HG03432 (cell line): ENCODE measurements at regions not wholly inside any gene's neighbourhood (a gene's known extent, or its start where the extent isn't known, plus 50 kb on each side); places are given as distances from the start of the nearest gene placed in this dataset.
"Not testable (repeated sequence)": the region's sequence is repeated elsewhere in the genome, so short reads cannot be mapped to it uniquely, and the experiment has no call there.

Experiments
- ATAC-seq: cut with Tn5 transposase; IDR thresholded peaks from one replicate; pipeline ENCODE4 v1.9.1; 2021; ENCODE audit warnings: mild to moderate bottlenecking, moderate library complexity; ENCODE audit not compliant: unreplicated experiment

- peak; percentile 91 for ATAC-seq
Measured at GRCh38 chr2:199216253-199216652, 241.5 kb downstream of the SATB2 start.

GRCh38 chr2:199207011-199207410 lies 250.7 kb downstream of the SATB2 start:
- no peak for ATAC-seq

DNA sequence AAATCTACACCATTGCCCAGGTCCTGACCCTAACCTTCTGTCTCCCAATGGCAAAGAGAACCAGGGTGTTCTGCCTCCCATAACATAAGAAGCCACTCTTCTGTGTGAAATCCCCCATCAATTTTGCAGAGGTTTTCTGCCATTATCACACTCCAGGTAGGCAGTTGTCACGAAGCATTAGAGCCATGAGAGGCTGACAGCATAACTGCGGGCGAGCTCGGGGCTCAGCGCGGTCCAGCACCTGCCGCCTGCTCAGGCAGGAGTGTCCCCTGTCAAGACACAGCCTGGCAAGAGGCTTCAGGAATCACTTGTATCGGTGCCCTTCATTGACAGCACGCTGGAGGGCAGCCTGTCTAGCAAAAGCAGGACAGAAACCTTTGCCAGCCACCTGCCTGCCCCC lies 251.2 kb downstream of the SATB2 start:
- no peak for ATAC-seq

DNA sequence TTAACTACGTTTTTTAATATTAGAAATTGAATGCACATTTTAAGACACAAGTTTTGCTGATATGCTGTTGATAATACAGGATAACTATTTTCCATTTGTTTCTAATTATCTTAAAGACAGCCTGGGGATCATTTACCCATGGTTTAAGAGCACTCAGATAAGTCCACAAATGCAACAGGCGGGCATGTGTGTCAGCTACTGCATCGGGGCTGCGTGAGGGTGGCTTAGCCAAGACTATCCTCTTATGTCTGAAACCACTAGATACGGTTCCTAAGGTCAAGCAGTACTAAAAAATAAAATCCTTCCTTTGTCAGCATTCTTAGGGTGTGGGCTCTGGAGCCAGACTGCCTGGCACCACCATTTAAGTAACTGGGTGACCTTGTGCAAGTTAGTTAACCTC lies 254.8 kb downstream of the SATB2 start:
- no peak for ATAC-seq

DNA sequence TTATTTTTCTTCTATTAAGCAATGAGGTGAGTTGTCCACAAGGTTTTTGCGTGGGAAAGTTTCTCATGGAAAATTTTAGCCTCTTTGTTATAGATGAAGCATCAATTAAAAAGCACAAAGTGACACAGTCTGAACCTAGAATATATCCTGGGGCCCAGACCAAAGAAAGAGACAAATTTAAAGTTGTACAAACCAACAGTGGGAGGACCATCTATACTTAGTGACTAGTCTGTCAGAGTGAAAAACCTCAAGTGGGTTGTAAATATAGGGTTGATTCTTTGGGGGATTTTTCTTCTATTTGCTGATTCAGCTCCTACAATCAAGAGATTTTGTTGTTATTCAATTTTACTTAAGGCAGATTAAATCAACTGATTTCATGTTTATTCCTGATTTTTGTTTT lies 256.2 kb downstream of the SATB2 start:
- no peak for ATAC-seq

DNA sequence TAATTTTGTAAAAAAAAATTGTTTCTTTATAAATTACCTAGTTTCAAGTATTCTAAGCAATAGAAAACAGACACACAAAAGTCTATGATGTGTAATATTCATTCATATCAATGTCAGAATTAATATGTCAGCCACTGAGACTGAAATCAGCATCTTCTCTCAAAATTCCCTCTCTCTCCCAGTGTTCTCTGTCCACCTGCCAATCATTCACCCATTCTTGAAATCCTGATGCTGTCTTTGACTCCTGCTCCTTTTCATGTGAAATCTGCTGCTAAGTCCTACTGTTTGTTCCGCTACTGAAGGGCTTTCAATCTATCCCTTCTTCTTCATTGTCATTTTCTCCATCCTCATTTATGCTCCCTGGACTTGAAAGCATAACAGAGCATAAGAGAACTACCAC lies 257.9 kb downstream of the SATB2 start:
- no peak for ATAC-seq

GRCh38 chr2:199197448-199197847 lies 260.3 kb downstream of the SATB2 start:
- no peak for ATAC-seq

DNA sequence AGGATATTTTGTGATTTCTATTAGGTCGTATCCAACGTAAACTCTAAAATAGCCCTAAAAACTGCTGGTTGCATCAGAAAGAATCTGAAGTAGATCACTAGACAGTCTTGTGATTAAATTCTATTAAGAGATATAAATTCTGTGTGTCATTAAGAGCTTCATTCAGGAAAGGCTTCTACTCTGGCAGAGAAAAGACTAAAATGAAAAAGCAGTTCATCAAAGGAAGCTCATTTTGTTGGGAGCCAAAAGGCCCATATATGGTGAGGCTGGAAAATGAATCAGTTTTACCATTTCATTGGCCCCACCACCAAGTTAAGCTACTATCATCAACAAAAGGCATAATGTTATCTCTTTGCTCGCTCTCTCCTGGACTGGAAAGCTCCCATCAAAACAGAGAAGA lies 261.1 kb downstream of the SATB2 start:
- no peak for ATAC-seq

DNA sequence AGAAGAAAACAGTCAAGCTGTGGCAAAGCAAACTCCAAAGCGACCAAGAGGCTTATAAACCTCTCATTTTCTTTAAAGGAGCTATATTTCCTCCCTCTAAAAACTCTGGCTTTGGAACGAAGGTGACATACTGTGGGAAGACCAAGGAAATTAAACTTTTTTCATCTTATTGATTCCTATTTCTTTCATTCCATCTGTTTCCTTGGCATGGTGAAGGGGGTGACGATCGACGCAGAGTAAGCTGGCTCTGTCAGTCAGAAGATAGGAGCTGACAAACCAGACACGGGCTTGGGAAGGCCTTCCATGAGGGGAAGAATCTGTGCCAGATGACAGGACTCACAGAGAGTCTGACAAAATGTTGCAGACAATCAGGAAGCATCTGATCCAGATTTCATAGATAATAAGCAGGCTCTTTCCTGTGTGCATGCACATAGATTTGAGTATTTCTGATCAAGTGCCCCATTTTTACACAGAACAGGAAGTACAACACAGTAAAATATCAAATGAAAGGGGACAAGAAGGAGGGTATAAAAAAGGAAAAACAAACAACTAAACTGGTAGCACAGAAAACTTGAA lies 261.7 kb downstream of the SATB2 start:
- ATAC-seq, result no peak

GRCh38 chr2:199191461-199191860 lies 266.3 kb downstream of the SATB2 start:
- ATAC-seq, result no peak

- ATAC-seq, result no peak
Measured at GRCh38 chr2:199189229-199189628, 268.5 kb downstream of the SATB2 start.

GRCh38 chr2:199186301-199186751 lies 271.4 kb downstream of the SATB2 start:
- ATAC-seq, result no peak

DNA sequence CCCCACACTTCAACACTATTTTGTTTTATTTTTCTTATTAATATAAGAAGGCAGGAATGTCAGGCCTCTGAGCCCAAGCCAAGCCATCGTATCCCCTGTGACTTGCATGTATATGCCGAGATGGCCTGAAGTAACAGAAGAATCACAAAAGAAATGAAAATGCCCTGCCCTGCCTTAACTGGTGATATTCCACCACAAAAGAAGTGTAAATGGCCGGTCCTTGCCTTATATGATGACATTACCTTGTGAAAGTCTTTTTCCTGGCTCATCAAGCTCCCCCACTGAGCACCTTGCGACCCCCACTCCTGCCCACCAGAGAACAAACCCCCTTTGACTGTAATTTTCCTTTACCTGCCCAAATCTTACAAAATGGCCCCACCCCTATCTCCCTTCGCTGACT lies 272.6 kb downstream of the SATB2 start:
- ATAC-seq, result not testable (repeated sequence)

DNA sequence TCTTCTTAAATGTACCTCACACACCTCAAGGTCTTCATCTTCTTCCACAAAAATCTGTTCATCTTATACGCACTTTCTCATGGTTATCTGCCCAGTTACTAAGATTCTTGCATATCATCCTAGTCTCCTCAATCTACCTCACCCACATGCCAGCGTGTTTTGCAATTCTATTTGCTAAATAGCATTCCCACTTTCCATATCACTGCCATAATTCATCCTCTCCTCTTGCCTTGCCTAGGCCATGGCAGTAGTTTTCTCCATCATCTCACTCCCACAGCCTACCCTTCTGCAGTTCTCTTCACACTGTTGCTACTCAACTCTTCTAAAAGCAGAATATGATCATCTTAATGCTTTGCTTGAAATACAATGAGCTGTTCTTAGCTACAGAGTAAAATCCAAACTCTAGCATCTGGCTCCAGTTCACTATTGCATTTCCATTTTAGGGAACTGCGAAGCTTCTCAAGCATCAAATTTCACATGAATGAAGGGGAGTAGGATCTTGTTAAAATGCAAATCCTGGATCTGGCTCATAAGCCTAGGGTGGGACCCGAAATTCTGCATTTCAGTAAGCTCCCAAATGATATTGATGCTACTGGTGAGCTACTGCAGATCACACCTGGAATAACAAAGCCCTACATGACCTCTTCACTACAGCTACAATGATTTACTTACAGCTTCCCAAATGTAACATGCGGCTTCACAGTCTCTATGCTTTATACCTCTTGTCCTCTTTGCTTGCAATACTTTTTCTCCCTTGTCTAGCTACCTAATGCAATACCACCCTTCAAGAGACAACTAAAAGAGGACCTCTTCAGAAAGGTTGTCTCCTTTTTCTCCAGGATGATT lies 293.9 kb downstream of the SATB2 start:
- ATAC-seq, result no peak

DNA sequence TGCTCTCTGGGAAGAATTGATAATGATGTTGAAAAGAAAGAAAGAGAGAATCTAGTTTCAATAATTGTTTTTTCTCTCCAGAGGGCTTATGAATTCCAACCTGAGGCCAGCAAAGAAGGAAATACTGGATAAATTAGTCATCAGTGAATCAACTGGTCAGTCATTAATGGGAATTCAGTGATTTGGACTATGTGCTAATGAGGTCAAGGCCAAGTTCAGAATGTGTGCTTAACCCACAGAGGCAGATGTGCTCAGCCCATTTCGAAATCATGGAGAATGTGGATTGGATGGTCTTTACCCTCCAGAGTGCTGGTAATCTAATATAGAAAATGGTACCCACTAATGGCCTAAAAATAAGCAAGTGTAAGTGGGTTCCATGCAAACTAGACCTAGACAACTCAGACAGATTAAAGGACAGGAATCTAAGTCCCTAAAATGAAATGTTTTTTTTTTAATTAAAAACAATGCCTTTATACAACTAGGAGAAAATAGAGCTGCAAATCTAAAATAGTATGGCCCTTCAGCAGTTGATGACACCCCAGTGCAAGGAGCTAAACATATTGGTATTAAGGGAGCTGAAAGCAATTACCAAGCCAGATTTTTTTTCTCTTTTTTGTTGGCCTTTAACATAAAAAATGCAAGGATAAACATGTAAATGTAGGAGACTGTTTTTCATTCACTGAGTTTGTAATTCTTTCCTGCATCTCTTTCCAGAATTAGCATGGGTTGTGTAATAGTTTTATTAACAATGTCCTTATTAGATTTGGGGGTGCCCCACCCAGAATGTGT lies 296.9 kb downstream of the SATB2 start:
- no peak for ATAC-seq

- no peak for ATAC-seq
Measured at GRCh38 chr2:199160081-199160480, 297.7 kb downstream of the SATB2 start.

- ATAC-seq, result no peak
Measured at GRCh38 chr2:199148076-199148845, 309.5 kb downstream of the SATB2 start.

- ATAC-seq, result no peak
Measured at GRCh38 chr2:199147216-199147615, 310.5 kb downstream of the SATB2 start.

- ATAC-seq, result no peak
Measured at GRCh38 chr2:199144546-199144945, 313.2 kb downstream of the SATB2 start.

GRCh38 chr2:199144036-199144435 lies 313.7 kb downstream of the SATB2 start:
- ATAC-seq, result no peak

DNA sequence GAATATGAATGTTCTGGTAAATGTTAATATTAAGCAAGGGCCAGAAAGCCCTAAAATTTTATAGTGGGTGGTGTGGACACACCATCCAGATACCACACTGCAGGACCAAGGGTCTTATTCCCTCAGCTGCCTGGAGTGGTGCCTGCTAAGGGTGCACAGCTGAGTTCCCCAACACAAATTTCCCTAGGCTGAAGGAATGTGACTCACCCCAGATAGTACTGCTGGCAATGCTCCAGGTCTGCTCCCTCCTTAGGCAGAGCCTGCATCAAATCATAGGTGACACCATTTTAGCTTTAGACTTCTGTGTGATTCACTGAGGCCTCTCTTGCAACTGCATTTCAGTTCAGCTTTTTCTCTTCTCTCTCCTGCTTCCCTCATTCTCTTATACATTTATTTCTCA lies 321.1 kb downstream of the SATB2 start:
- no peak for ATAC-seq
